Testis (tissue), 2 donors: ENCODE measurements at regions not wholly inside any gene's neighbourhood (a gene's known extent, or its start where the extent isn't known, plus 50 kb on each side); places are given as distances from the start of the nearest gene placed in this dataset.

Source experiments
- CTCF ChIP-seq, 3 experiments: fragments of 450-650 bp in 2 of 3; fragments of 200-600 bp in 1 of 3; sonication (generic) in 1 of 3; IDR thresholded peaks; one replicate each; pipeline ENCODE4 v1.5.1; 2016 to 2019; ENCODE audit warnings: antibody characterized with exemption in 3 of 3, mild to moderate bottlenecking in 2 of 3, moderate library complexity in 1 of 3
- POLR2A ChIP-seq: fragments of 450-650 bp; IDR thresholded peaks from one replicate; pipeline ENCODE4 v1.6.1; 2017; ENCODE audit warnings: antibody characterized with exemption, mild to moderate bottlenecking, moderate library complexity

- TF ChIP-seq CTCF (IDR thresholded peaks at IDR 0.05) (no peak), POLR2A (no peak)
Measured at GRCh38 chr1:217230412-217230811, 400.5 kb downstream of the GPATCH2 start.
